ENCODE measurements at regions not wholly inside any gene's neighbourhood (a gene's known extent, or its start where the extent isn't known, plus 50 kb on each side); places are given as distances from the start of the nearest gene placed in this dataset.

- no peak overlapping the region for H3K4me2 ChIP-seq (ENCODE audit: low read length)
- H3F3A ChIP-seq (ENCODE audit: control insufficient read depth, insufficient read depth) = no peaks in the 10 kb centered on the region
- no peaks in the 10 kb centered on the region for H3K27me3 ChIP-seq (ENCODE audit: control insufficient read depth, low read length)
- no peaks in the 10 kb centered on the region for H4K20me1 ChIP-seq (ENCODE audit: control insufficient read depth, insufficient read depth, low read depth, low read length)
- no peaks in the 10 kb centered on the region for H3K9me3 ChIP-seq (ENCODE audit: control insufficient read depth, insufficient read depth, low read length)
- H3K4me3 ChIP-seq (ENCODE audit: low read length) = no peak overlapping the region
- no peaks in the 10 kb centered on the region for H3K4me1 ChIP-seq (ENCODE audit: control insufficient read depth, low read length)
- no peaks in the 10 kb centered on the region for H3K9me2 ChIP-seq (replicated peaks; ENCODE audit: control insufficient read depth, low read length)
- TF ChIP-seq, protein P1, sequence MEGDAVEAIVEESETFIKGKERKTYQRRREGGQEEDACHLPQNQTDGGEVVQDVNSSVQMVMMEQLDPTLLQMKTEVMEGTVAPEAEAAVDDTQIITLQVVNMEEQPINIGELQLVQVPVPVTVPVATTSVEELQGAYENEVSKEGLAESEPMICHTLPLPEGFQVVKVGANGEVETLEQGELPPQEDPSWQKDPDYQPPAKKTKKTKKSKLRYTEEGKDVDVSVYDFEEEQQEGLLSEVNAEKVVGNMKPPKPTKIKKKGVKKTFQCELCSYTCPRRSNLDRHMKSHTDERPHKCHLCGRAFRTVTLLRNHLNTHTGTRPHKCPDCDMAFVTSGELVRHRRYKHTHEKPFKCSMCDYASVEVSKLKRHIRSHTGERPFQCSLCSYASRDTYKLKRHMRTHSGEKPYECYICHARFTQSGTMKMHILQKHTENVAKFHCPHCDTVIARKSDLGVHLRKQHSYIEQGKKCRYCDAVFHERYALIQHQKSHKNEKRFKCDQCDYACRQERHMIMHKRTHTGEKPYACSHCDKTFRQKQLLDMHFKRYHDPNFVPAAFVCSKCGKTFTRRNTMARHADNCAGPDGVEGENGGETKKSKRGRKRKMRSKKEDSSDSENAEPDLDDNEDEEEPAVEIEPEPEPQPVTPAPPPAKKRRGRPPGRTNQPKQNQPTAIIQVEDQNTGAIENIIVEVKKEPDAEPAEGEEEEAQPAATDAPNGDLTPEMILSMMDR (IDR thresholded peaks at IDR 0.05; ENCODE audit: low read depth, low read length, poor library complexity, severe bottlenecking) = no peak
- TF ChIP-seq EZH2phosphoT487 (IDR thresholded peaks at IDR 0.05; ENCODE audit: borderline replicate concordance, low read length) = no peak
- no peaks in the 10 kb centered on the region for H3K36me3 ChIP-seq (ENCODE audit: control insufficient read depth, low read length)
- no peaks in the 10 kb centered on the region for H3K79me2 ChIP-seq (ENCODE audit: control insufficient read depth, low read length)
- no peak overlapping the region for H3K27ac ChIP-seq (ENCODE audit: low read depth, low read length)
Measured at GRCh38 chr10:81541517-81541916, 333.5 kb upstream of the NRG3 start.

GRCh38 chr10:81546243-81546642 is 328.8 kb upstream of the NRG3 start:
- no peak overlapping the region for H3K27ac ChIP-seq (ENCODE audit: low read depth, low read length)

GRCh38 chr10:81548160-81548559 is 326.8 kb upstream of the NRG3 start:
- H4K20me1 ChIP-seq (ENCODE audit: control insufficient read depth, insufficient read depth, low read depth, low read length) = no peaks in the 10 kb centered on the region
- H3K79me2 ChIP-seq (ENCODE audit: control insufficient read depth, low read length) = no peaks in the 10 kb centered on the region

More at GRCh38 chr10:81546243-81546642, 328.8 kb upstream of the NRG3 start:
- TF ChIP-seq, protein P1 (IDR thresholded peaks at IDR 0.05; ENCODE audit: low read depth, low read length, poor library complexity, severe bottlenecking) = no peak
- no peak for TF ChIP-seq EZH2phosphoT487 (IDR thresholded peaks at IDR 0.05; ENCODE audit: borderline replicate concordance, low read length)
- Histone ChIP-seq H3K4me2 (ENCODE audit: low read length) (no peak overlapping the region), H3K36me3 (ENCODE audit: control insufficient read depth, low read length) (no peaks in the 10 kb centered on the region), H3K9me3 (ENCODE audit: control insufficient read depth, insufficient read depth, low read length) (peaks cover 3% of the 10 kb centered on the region; the same call in 1 of the 2 replicates), H3K4me3 (ENCODE audit: low read length) (no peak overlapping the region), H3K79me2 (ENCODE audit: control insufficient read depth, low read length) (no peaks in the 10 kb centered on the region), H3K9me2 (replicated peaks; ENCODE audit: control insufficient read depth, low read length) (no peaks in the 10 kb centered on the region), H3K27me3 (ENCODE audit: control insufficient read depth, low read length) (no peaks in the 10 kb centered on the region), H3F3A (ENCODE audit: control insufficient read depth, insufficient read depth) (no peaks in the 10 kb centered on the region), H3K4me1 (ENCODE audit: control insufficient read depth, low read length) (no peaks in the 10 kb centered on the region), H4K20me1 (ENCODE audit: control insufficient read depth, insufficient read depth, low read depth, low read length) (no peaks in the 10 kb centered on the region)

More at GRCh38 chr10:81548160-81548559, 326.8 kb upstream of the NRG3 start:
- Histone ChIP-seq H3K9me2 (replicated peaks; ENCODE audit: control insufficient read depth, low read length) (no peaks in the 10 kb centered on the region), H3K27me3 (ENCODE audit: control insufficient read depth, low read length) (no peaks in the 10 kb centered on the region), H3K27ac (ENCODE audit: low read depth, low read length) (no peak overlapping the region), H3K4me1 (ENCODE audit: control insufficient read depth, low read length) (no peaks in the 10 kb centered on the region), H3F3A (ENCODE audit: control insufficient read depth, insufficient read depth) (no peaks in the 10 kb centered on the region), H3K4me3 (ENCODE audit: low read length) (no peak overlapping the region), H3K36me3 (ENCODE audit: control insufficient read depth, low read length) (no peaks in the 10 kb centered on the region), H3K9me3 (ENCODE audit: control insufficient read depth, insufficient read depth, low read length) (peaks cover 3% of the 10 kb centered on the region; the same call in 1 of the 2 replicates), H3K4me2 (ENCODE audit: low read length) (no peak overlapping the region)
- no peak for TF ChIP-seq EZH2phosphoT487 (IDR thresholded peaks at IDR 0.05; ENCODE audit: borderline replicate concordance, low read length)
- TF ChIP-seq, protein P1 (IDR thresholded peaks at IDR 0.05; ENCODE audit: low read depth, low read length, poor library complexity, severe bottlenecking) = no peak

All from DOHH2 (cell line).